GM19397 (cell line): ENCODE measurements at regions not wholly inside any gene's neighbourhood (a gene's known extent, or its start where the extent isn't known, plus 50 kb on each side); places are given as distances from the start of the nearest gene placed in this dataset.

Source experiments
- ATAC-seq: cut with Tn5 transposase; IDR thresholded peaks from one replicate; pipeline ENCODE4 v1.9.1; 2021; ENCODE audit warnings: mild to moderate bottlenecking, moderate library complexity; ENCODE audit not compliant: unreplicated experiment

DNA sequence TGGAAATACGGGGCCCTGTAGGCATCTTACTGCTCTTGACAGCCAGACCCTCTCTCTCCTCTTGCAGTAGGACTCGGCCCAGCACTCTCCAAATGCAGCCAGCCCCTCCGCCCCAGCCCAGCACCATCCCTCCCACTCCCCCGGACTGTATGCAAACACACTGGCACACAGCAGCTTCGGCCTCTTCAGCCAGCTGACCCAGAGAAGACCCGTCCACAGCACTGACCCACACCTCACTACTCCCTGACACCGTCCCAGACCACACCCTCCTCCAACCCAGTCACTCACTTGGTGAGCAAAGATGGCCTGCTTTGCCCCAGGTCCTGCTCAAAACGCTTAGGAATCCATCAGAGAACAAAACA is 164.6 kb downstream of the IGLL1 start:
- ATAC-seq: no peak

DNA sequence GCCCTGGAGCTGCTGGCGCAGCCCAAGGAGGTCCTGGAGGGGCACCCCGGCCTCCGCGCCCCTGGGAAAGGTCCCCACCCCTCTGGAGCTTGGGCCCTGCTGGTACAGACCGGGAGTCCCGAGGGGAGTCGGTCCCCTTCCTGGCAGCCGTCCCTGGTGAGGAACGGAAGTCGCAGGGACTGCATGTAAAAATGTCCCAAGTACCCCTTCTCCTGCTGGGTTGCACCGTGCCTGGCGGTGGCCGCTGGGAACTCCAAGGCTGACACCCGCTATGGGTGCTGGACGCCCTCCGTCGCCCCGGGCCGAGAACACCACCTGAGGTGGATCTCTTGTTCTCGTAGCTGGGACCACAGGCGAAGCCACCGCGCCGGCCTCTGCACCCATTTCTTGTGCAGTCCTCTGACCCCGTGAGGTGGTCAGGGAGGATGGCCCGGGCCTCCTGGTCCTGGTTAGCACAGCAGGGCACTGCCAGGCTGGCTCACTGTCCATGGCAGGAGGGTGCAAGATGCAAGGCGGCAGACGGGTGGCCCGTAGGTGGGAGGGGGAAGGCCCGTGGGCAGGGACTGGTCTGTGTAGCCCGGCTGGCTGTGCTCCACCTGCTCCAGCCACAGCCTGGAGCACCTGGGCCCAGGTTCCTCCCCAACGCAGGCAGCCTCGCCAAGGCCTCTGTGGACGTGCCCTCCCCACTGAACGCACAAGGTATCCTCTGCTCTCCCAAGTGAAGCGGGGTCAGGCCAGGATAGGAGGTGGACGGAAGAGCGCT is 165.2 kb downstream of the IGLL1 start:
- ATAC-seq: no peak

DNA sequence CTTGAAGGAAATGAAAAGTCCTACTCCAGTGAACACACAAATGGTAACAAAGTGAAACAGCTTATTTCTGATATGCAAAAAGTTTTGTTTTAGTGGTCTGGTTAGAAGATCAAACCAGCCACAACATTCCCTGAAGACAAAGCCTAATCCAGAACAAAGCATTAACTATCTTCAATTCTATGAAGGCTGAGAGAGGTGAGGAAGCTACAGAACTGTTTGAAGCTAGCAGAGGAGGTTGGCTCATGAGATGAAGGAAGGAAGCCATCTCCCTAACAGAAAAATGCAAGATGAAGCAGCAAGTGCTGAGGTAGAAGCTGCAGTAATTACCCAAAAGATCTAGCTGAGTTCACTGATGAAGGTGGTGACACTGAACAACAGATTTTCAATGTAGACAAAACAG is 168.4 kb downstream of the IGLL1 start:
- ATAC-seq: no peak

- ATAC-seq: no peak
Observed at GRCh38 chr22:23410411-23410810, 169.7 kb downstream of the IGLL1 start.

DNA sequence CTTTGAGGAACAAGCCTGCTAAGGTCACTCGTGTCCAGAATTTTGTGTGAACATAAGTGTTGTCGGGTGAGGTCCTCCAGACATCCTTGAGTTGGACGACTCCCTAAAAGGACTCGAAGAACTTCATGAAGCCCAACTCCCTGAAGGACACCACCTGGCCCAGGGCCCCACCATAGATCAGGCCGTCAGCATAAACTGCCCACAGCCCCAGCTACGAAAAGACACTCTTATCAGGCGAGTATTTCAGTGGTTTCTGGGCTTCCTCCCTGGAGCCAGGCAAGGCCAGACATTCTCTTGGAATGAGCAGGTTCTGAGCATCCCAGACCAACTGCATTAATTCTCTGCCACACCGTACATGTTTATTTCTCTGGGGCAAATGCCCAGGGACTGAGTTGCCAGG is 170.1 kb downstream of the IGLL1 start:
- no peak for ATAC-seq

DNA sequence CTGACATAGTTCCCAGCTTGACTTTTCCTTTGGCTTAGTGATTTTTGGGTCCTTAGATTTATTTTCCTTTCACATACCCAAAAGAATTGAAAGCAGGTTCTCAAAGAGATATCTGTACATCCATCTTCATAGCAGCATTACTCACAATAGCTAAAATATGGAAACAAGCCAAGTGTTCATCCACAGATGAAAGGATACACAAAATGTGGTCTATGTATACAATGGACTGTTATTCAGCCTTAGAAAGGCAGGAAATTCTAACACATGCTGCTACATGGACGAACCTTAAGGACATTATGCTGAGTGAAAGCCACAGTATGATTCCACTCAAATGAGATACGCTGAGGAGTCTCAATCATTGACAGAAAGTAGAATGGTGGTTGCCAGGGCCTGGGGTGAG is 171.8 kb downstream of the IGLL1 start:
- no peak for ATAC-seq

- ATAC-seq: no peak
Observed at GRCh38 chr22:23405366-23405851, 174.7 kb downstream of the IGLL1 start.

DNA sequence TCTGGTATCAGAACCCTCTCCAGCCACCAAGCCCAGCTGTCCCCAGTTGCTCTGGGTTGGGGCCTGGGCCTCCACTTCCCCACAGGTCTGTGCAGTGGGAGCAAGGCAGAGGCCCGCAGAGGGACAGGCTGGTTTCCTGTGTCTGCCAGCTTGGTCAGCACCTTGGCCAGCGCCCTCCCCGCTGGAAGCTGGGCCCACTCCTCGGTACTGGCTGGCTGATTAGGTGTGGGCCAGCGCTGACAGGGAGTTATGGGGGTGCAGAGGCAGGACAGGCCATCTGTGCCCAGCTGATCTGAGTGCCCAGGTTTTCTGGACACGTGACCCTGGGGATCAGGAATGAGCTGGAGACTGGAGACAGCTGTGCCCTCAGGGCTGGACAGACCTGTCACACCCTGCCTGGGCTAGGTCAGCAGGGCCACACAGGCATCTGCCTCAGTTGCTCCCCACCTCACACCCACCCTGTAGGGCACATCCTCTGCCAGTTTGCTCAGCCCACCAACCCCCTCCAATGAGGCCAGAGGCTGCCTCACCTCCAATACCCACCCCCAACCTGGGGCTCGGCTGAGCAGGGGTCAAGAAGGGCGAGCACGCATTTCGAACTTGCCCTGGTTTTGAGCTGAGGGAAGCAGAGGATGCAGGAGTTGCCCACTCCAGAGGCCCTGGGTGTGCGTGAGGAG is 175.3 kb downstream of the IGLL1 start:
- no peak for ATAC-seq

DNA sequence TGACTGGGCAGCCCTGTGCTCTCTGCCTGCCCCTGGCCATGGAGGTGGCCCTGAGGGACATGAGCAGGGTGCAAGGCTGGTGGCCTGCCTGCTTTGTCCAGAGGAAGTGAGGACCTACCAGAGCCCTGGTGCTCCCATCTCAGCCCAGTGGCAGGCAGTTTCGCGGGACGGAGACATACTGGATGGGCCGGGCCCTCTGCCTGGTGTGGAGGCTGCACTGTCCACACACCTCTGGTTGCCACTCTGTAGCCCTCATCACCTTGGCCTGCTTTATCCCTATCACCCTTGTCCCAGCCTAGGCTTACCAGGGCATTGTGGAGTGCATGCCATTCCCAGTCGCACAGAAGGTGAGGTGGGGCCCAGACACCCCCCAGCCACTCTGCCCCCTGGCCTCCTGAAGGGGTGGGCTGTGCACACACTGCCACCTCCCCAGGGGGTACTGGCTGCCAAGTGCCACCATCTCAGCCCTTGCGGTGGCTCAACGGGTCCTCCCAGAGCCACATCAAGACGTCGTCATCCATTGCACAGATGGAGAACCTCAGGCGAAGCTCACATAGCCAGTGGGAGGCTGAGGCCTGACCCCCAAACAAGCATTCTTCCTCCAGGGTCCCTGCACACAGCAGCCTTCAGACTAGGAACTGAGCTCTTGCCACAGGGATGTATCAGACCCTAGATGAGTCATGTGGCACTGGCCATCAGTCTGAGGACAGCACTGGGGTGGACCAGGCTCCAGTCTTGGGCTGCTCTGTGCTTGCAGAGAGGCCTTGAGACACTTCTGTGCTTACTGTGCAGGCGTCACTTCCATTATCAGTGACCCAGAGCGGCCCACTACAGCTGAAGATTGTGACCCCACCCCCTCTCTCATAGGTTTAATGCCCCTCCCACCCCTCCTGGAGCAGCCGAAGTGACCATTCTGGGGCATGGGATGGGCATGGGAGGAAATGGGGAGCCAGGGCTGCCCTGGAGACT is 176.1 kb downstream of the IGLL1 start:
- ATAC-seq: no peak

DNA sequence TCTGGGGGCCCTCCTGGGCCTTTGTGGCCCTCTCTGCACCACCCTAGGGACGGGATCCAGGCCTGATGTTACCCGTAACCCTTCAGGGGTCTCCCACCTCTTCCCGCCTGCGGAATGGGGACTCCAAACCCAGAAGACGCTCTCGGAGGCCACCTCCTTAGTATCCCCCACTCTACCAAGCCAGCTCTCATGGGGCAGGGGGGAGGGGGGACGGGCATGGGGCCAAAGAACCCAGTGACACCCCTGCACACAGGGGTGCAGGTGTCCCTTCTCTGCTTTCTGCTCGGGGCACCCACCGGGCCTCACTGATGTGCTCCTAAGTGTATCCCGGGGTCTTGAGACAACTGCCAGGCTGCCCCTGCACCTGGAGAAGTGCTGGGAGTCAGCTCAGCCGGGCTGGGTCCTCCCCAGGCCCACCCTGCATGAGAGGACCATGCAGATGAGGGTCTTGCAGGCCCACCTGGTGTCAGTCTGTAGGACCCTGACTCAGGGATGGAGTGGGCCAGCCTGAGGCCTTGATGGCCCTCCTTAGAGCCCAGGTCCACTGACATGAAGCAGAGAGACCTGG is 176.9 kb downstream of the IGLL1 start:
- ATAC-seq: no peak

- no peak for ATAC-seq
Observed at GRCh38 chr22:23402275-23403151, 177.6 kb downstream of the IGLL1 start.

DNA sequence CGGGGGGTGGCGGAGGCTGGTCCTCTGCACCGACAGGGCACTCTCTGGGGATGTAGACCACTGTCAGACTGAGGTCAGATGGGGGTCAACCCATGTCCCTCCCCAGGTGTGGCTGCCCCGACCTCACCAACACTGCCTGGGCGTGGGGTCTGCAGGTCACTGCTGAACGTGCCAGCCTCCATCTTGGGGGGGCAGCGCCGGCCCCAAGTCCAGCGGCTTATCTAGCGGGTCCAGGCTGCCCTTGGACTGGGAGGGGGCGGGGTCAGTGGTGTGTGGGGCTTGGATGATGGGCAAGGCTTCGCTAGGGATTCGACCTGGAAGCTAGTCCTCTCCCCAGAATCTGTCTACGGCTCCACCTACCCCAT is 178.2 kb downstream of the IGLL1 start:
- ATAC-seq: no peak

GRCh38 chr22:23401111-23401909 is 178.8 kb downstream of the IGLL1 start:
- ATAC-seq: no peak

DNA sequence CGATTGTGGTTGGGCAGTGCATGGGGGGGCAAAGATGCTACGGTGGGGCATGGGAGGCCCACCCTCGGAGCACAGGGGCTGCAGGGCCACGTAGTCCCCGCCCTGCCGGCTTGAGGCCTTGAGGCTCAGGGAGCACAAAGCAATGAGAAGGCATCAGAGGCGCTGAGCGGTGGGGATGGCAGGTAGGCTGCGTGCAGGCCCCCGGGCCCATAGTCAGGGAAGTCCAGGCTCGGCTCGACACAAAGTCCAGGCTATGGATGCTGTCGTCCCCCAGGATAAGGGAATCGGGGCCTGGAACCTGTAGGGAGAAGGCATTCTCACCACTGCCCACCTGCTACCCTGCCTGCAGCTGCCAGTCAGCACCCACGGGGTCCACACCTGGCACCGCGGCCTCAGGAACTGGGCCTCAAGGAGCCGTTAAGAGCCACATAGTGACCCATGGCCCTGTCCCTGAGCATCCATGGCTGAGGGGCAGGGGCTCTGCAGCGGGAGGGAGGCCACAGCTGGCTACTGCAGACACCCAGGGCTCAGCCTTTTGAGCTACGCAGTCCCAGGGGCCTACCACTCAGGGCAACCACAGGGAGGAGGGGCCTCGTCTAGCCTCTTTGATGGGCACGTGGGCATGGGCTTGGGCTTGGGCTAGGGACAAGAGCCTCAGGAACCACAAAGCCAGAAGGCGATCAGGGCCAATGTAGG is 179.7 kb downstream of the IGLL1 start:
- ATAC-seq: no peak

DNA sequence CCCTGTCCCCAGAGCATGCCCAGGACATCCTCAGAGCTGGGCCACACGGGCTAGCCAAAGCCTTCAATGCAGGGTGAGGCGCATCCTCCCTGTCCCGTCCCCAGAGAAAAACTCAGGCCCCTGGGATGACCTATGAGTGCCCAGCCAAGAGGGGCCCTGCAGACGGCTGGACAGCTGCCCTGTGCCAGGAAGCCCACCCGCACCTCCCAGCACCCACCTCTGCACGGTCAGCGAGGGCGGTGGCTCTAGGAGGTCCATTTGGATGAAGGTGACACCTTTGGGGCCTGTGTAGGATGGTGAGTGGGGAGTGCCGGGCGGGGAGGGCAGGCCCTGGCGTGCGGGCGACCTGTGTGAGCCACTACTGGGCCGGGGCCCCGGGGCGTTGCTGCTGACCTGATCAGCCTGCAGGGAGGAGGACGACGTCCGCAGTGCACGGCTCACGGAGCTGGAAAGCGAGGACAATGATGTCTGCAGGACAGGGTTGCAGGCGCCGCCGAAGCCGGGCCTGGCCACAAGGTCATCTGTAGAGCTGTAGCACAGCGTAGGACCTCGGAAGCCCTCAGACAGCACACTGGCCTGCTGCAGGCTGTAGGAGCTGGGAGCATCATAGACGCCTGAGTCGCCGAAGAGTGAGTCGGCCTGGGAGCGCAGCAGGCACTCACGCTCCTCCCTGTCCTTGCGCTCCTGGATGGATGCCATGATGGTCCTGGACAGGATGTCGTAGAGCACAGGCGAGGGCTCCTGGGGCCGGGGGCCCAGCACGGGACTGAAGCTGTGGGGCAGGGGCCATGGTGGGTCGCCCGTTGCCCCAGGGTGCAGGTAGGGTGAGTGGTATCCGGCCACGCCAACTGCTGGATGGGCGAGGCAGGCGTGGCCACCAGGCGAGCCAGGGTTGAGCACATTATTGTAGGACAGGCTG is 180.5 kb downstream of the IGLL1 start:
- ATAC-seq: no peak

GRCh38 chr22:23398701-23399366 is 181.3 kb downstream of the IGLL1 start:
- no peak for ATAC-seq
